ENCODE measurements at regions not wholly inside any gene's neighbourhood (a gene's known extent, or its start where the extent isn't known, plus 50 kb on each side); places are given as distances from the start of the nearest gene placed in this dataset.

- H3K9me3 ChIP-seq (ENCODE audit: control insufficient read depth in 2 of 3, insufficient read depth in 1 of 3, low read length in 3 of 3) = no peaks in the 10 kb centered on the region
- H3K27ac ChIP-seq (ENCODE audit: low read depth in 2 of 2, low read length in 2 of 2) = no peak overlapping the region
- intact Hi-C loops (cut with DNase I) = no loop called here
- no peak overlapping the region for H3K4me3 ChIP-seq (ENCODE audit: low read length in 3 of 3)
- FAIRE-seq = no peak
- H3K36me3 ChIP-seq (ENCODE audit: control insufficient read depth in 2 of 3, insufficient read depth in 3 of 3, low read length in 3 of 3) = no peaks in the 10 kb centered on the region
- no peak for DNase-seq
- no peak for TF ChIP-seq CTCF (IDR thresholded peaks at IDR 0.05; ENCODE audit: borderline replicate concordance, extremely low read depth, insufficient read depth)
- H3K4me1 ChIP-seq (ENCODE audit: control insufficient read depth in 2 of 3, insufficient read depth in 2 of 3, low read depth in 1 of 3, low read length in 3 of 3) = no peaks in the 10 kb centered on the region
- no peak overlapping the region for H3K9ac ChIP-seq (ENCODE audit: low read length in 3 of 3)
- H3K27me3 ChIP-seq (ENCODE audit: control insufficient read depth, insufficient read depth, low read length) = no peaks in the 10 kb centered on the region
Measured at GRCh38 chr4:115315182-115315581, 201.8 kb upstream of the NDST4 start.

- no peak for FAIRE-seq
- H3K9ac ChIP-seq (ENCODE audit: low read length in 3 of 3) = no peak overlapping the region
Measured at GRCh38 chr4:115310641-115311040, 197.2 kb upstream of the NDST4 start.

GRCh38 chr4:115294717-115295116 is 181.3 kb upstream of the NDST4 start:
- H3K9me3 ChIP-seq (ENCODE audit: control insufficient read depth in 2 of 3, insufficient read depth in 1 of 3, low read length in 3 of 3) = no peaks in the 10 kb centered on the region
- no peaks in the 10 kb centered on the region for H3K27me3 ChIP-seq (ENCODE audit: control insufficient read depth, insufficient read depth, low read length)
- intact Hi-C loops (cut with DNase I) = no loop called here
- H3K9ac ChIP-seq (ENCODE audit: low read length in 3 of 3) = no peak overlapping the region
- H3K4me3 ChIP-seq (ENCODE audit: low read length in 3 of 3) = no peak overlapping the region
- no peaks in the 10 kb centered on the region for H3K4me1 ChIP-seq (ENCODE audit: control insufficient read depth in 2 of 3, insufficient read depth in 2 of 3, low read depth in 1 of 3, low read length in 3 of 3)
- H3K36me3 ChIP-seq (ENCODE audit: control insufficient read depth in 2 of 3, insufficient read depth in 3 of 3, low read length in 3 of 3) = no peaks in the 10 kb centered on the region
- H3K27ac ChIP-seq (ENCODE audit: low read depth in 2 of 2, low read length in 2 of 2) = no peak overlapping the region
- DNase-seq = no peak
- TF ChIP-seq CTCF (IDR thresholded peaks at IDR 0.05; ENCODE audit: borderline replicate concordance, extremely low read depth, insufficient read depth) = no peak
- FAIRE-seq = peak; percentile 82

More at GRCh38 chr4:115310641-115311040, 197.2 kb upstream of the NDST4 start:
- no peaks in the 10 kb centered on the region for H3K27me3 ChIP-seq (ENCODE audit: control insufficient read depth, insufficient read depth, low read length)
- no peak for DNase-seq
- no peak overlapping the region for H3K4me3 ChIP-seq (ENCODE audit: low read length in 3 of 3)
- no peak for TF ChIP-seq CTCF (IDR thresholded peaks at IDR 0.05; ENCODE audit: borderline replicate concordance, extremely low read depth, insufficient read depth)
- H3K36me3 ChIP-seq (ENCODE audit: control insufficient read depth in 2 of 3, insufficient read depth in 3 of 3, low read length in 3 of 3) = no peaks in the 10 kb centered on the region
- intact Hi-C loops (cut with DNase I) = no loop called here
- no peak overlapping the region for H3K27ac ChIP-seq (ENCODE audit: low read depth in 2 of 2, low read length in 2 of 2)
- no peaks in the 10 kb centered on the region for H3K9me3 ChIP-seq (ENCODE audit: control insufficient read depth in 2 of 3, insufficient read depth in 1 of 3, low read length in 3 of 3)
- no peaks in the 10 kb centered on the region for H3K4me1 ChIP-seq (ENCODE audit: control insufficient read depth in 2 of 3, insufficient read depth in 2 of 3, low read depth in 1 of 3, low read length in 3 of 3)

GRCh38 chr4:115293093-115293462 is 179.7 kb upstream of the NDST4 start:
- Histone ChIP-seq H3K9ac (ENCODE audit: low read length in 3 of 3) (no peak overlapping the region), H3K4me3 (ENCODE audit: low read length in 3 of 3) (no peak overlapping the region), H3K4me1 (ENCODE audit: control insufficient read depth in 2 of 3, insufficient read depth in 2 of 3, low read depth in 1 of 3, low read length in 3 of 3) (no peaks in the 10 kb centered on the region), H3K9me3 (ENCODE audit: control insufficient read depth in 2 of 3, insufficient read depth in 1 of 3, low read length in 3 of 3) (no peaks in the 10 kb centered on the region), H3K27me3 (ENCODE audit: control insufficient read depth, insufficient read depth, low read length) (no peaks in the 10 kb centered on the region), H3K27ac (ENCODE audit: low read depth in 2 of 2, low read length in 2 of 2) (no peak overlapping the region), H3K36me3 (ENCODE audit: control insufficient read depth in 2 of 3, insufficient read depth in 3 of 3, low read length in 3 of 3) (no peaks in the 10 kb centered on the region)
- FAIRE-seq = peak; percentile 15
- DNase-seq = no peak
- no peak for TF ChIP-seq CTCF (IDR thresholded peaks at IDR 0.05; ENCODE audit: borderline replicate concordance, extremely low read depth, insufficient read depth)
- intact Hi-C loops (cut with DNase I) = no loop called here

Data from kidney (tissue), 13 donors.